DOHH2 (cell line): ENCODE measurements at regions not wholly inside any gene's neighbourhood (a gene's known extent, or its start where the extent isn't known, plus 50 kb on each side); places are given as distances from the start of the nearest gene placed in this dataset.

Experiments
- CTCF ChIP-seq: fragments of 200-600 bp; sonication (generic); IDR thresholded peaks from one replicate; pipeline ENCODE4 v1.5.1; 2014; ENCODE audit warnings: antibody characterized with exemption, mild to moderate bottlenecking, low read depth, low read length; ENCODE audit not compliant: poor library complexity, severe bottlenecking
- EZH2phosphoT487 ChIP-seq: fragments of 200-600 bp; sonication (generic); IDR thresholded peaks from 2 replicates; pipeline ENCODE4 v1.6.1; 2017; ENCODE audit warnings: borderline replicate concordance, mild to moderate bottlenecking, antibody characterized with exemption, low read length, moderate library complexity, mixed read lengths

DNA sequence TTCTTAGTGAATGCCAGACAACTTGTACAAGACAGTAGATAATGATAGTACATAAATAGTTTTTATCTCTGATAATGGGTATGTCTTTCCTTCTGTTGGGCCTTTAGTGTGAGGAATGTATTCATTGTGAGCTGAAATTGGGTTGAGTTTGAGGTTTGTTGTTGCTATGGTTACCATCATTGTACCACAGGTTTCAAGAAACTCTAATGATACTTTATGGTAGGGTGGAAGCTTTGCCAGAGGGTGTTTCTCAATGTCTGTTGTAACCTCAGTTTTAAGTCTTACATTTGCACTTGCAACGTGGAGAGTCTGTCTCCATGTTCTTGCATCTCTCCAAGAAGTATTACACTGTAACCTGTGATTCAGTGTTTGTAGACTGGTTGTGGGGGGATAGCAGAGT lies 1550.1 kb downstream of the MAT2B start:
- TF ChIP-seq CTCF (no peak), EZH2phosphoT487 (no peak)
